Right forelimb (tissue), 1 donor: ENCODE measurements at regions not wholly inside any gene's neighbourhood (a gene's known extent, or its start where the extent isn't known, plus 50 kb on each side); places are given as distances from the start of the nearest gene placed in this dataset.

ENCODE experiments used
- DNase-seq: peaks from one replicate; pipeline ENCODE4 v3.0.0-alpha.2; 2018

GRCh38 chr12:91608542-91608941 lies 425.9 kb upstream of the DCN start:
- no peak for DNase-seq

GRCh38 chr12:91606662-91607377 lies 424.2 kb upstream of the DCN start:
- DNase-seq, result no peak

GRCh38 chr12:91604897-91605296 lies 422.3 kb upstream of the DCN start:
- DNase-seq, result no peak

- no peak for DNase-seq
Observed at GRCh38 chr12:91603060-91603459, 420.4 kb upstream of the DCN start.

GRCh38 chr12:91601054-91601453 lies 418.4 kb upstream of the DCN start:
- DNase-seq, result no peak

GRCh38 chr12:91594715-91595114 lies 412.1 kb upstream of the DCN start:
- DNase-seq, result no peak

- DNase-seq, result no peak
Observed at GRCh38 chr12:91591639-91591987, 409.0 kb upstream of the DCN start.

- DNase-seq, result no peak
Observed at GRCh38 chr12:91590966-91591638, 408.5 kb upstream of the DCN start.

GRCh38 chr12:91588874-91589454 lies 406.3 kb upstream of the DCN start:
- no peak for DNase-seq

- no peak for DNase-seq
Observed at GRCh38 chr12:91586015-91586414, 403.4 kb upstream of the DCN start.

GRCh38 chr12:91582811-91583210 lies 400.2 kb upstream of the DCN start:
- no peak for DNase-seq

GRCh38 chr12:91579516-91580263 lies 397.1 kb upstream of the DCN start:
- DNase-seq, result no peak

- no peak for DNase-seq
Observed at GRCh38 chr12:91577586-91578539, 395.2 kb upstream of the DCN start.

- DNase-seq, result no peak
Observed at GRCh38 chr12:91576432-91576831, 393.8 kb upstream of the DCN start.

- no peak for DNase-seq
Observed at GRCh38 chr12:91575630-91576029, 393.0 kb upstream of the DCN start.

- DNase-seq, result no peak
Observed at GRCh38 chr12:91574975-91575374, 392.4 kb upstream of the DCN start.

GRCh38 chr12:91574391-91574790 lies 391.8 kb upstream of the DCN start:
- no peak for DNase-seq

- DNase-seq, result no peak
Observed at GRCh38 chr12:91572869-91573268, 390.3 kb upstream of the DCN start.

- no peak for DNase-seq
Observed at GRCh38 chr12:91567100-91567485, 384.5 kb upstream of the DCN start.

GRCh38 chr12:91566328-91567099 lies 383.9 kb upstream of the DCN start:
- no peak for DNase-seq

GRCh38 chr12:91565846-91566245 lies 383.2 kb upstream of the DCN start:
- DNase-seq, result no peak

- no peak for DNase-seq
Observed at GRCh38 chr12:91565246-91565645, 382.6 kb upstream of the DCN start.
